ENCODE measurements at regions not wholly inside any gene's neighbourhood (a gene's known extent, or its start where the extent isn't known, plus 50 kb on each side); places are given as distances from the start of the nearest gene placed in this dataset.

DNA sequence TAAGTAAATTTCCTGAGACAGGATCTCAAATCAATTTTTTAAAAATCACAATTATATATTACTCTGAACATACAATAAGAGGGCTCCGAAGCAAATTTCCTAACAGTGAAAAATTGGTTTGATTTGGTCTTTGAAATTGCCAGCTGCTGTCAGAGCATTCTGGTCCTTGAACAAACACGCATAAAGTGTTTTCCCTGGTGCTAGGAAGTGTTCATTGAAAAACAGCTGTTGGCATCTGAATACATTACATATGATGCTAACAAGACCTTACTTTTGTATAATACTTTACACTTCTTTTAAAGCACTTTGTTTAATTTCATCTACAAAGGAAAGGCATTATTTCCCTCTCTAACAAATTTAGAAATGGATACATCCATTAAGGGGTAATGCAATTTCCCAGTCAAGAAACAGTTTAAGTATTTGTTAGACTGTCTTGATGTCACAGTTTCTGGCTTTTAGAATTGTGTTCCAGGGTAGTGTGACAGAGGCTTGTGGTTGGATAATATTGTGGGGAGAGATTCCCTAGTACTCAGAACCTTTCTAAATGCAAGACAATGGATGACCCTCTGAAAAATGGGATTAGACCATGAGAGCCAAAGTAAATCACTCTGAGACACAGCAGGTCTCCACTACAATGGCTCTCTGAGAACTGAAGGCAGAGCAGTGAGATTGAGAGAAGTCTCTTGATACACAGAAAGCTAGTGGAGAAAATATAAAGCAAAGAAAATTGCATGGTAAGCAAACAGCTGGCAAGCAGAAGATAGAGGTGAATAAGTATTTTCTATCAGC is 299.0 kb downstream of the TRIB2 start:
- no peaks in the 10 kb centered on the region for H3K79me2 ChIP-seq (ENCODE audit: control insufficient read depth, insufficient read depth, low read length)
- H2AFZ ChIP-seq (ENCODE audit: low read depth, low read length), result no peak overlapping the region
- H3K27ac ChIP-seq (ENCODE audit: extremely low read depth, low read depth, low read length), result no peak overlapping the region
- WGBS (ENCODE audit: insufficient coverage, low coverage, missing lambda C conversion rate), result 59% methylated on average over 2 of the region's 2 CpGs
- intact Hi-C loops (cut with micrococcal nuclease), result no loop called here
- ATAC-seq, result no peak
- TF ChIP-seq EWSR1 (IDR thresholded peaks at IDR 0.05; ENCODE audit: borderline replicate concordance, low read depth, partially characterized antibody) (no peak), ZNF316 (IDR thresholded peaks at IDR 0.05) (peak; percentile 58), C11orf30 (IDR thresholded peaks at IDR 0.05; ENCODE audit: low read depth) (0 out of 2 replicates have a peak, but pooled peaks have one; percentile 28)
- BruUV-seq (replicated peaks), result no TSS peak
- no peaks in the 10 kb centered on the region for H3K9me3 ChIP-seq (replicated peaks; ENCODE audit: control insufficient read depth, insufficient read depth, low read depth, low read length)
- H3K36me3 ChIP-seq (ENCODE audit: control insufficient read depth, insufficient read depth, low read length), result no peaks in the 10 kb centered on the region
- no peak overlapping the region for H3K4me3 ChIP-seq
- CTCF ChIA-PET (ENCODE audit: low intra/inter-chr PET ratio), result no interaction called here
- H4K20me1 ChIP-seq (replicated peaks; ENCODE audit: control insufficient read depth, insufficient read depth, low read length), result no peaks in the 10 kb centered on the region
- DNase-seq (ENCODE audit: extremely low read depth in 1 of 4, low spot score in 3 of 4), result no peak
- H3K4me1 ChIP-seq (replicated peaks in 1 of 2; ENCODE audit: control insufficient read depth in 2 of 2, insufficient read depth in 2 of 2, low read length in 2 of 2), result peaks cover 4 to 21% of the 10 kb centered on the region in 2 experiments; a peak in 4 of 5 replicates
- no peak for FAIRE-seq
- in situ Hi-C loops (cut with MboI), result loop anchor here (25.0 kb wide), 1 partner anchor 278 kb away; no protein-coding TSS in a partner anchor
- H3K4me2 ChIP-seq (ENCODE audit: insufficient read depth, low read length), result no peak overlapping the region
- POLR2A ChIA-PET, result interaction anchor here (0.7 kb wide), 1 partner anchor 239 kb away, joined by 3 read pairs; no protein-coding TSS in a partner anchor
- H3K9ac ChIP-seq (ENCODE audit: insufficient read depth in 1 of 2, low read depth in 2 of 2, low read length in 2 of 2), result no peak overlapping the region
- H3K9me1 ChIP-seq (ENCODE audit: control insufficient read depth, insufficient read depth, low read length), result no peaks in the 10 kb centered on the region
- 0 out of 5 replicates have a peak, but pooled peaks cover 0 to 3% of the 10 kb centered on the region in 2 experiments for H3K27me3 ChIP-seq (ENCODE audit: control insufficient read depth in 2 of 2, insufficient read depth in 2 of 2, low read length in 2 of 2)

GRCh38 chr2:13018490-13018889 is 301.8 kb downstream of the TRIB2 start:
- Histone ChIP-seq H3K4me2 (ENCODE audit: insufficient read depth, low read length) (peak overlapping the region; percentile 1; the same call in 1 of the 2 replicates), H3K4me3 (no peak overlapping the region), H3K36me3 (ENCODE audit: control insufficient read depth, insufficient read depth, low read length) (no peaks in the 10 kb centered on the region), H2AFZ (ENCODE audit: low read depth, low read length) (no peak overlapping the region), H3K4me1 (replicated peaks in 1 of 2; ENCODE audit: control insufficient read depth in 2 of 2, insufficient read depth in 2 of 2, low read length in 2 of 2) (peaks cover 4 to 25% of the 10 kb centered on the region in 2 experiments; a peak in 4 of 5 replicates), H4K20me1 (replicated peaks; ENCODE audit: control insufficient read depth, insufficient read depth, low read length) (no peaks in the 10 kb centered on the region), H3K9ac (ENCODE audit: insufficient read depth in 1 of 2, low read depth in 2 of 2, low read length in 2 of 2) (no peak overlapping the region), H3K27me3 (ENCODE audit: control insufficient read depth in 2 of 2, insufficient read depth in 2 of 2, low read length in 2 of 2) (0 out of 5 replicates have a peak, but pooled peaks cover 0 to under 1% of the 10 kb centered on the region in 2 experiments), H3K79me2 (ENCODE audit: control insufficient read depth, insufficient read depth, low read length) (no peaks in the 10 kb centered on the region), H3K9me3 (replicated peaks; ENCODE audit: control insufficient read depth, insufficient read depth, low read depth, low read length) (no peaks in the 10 kb centered on the region), H3K27ac (ENCODE audit: extremely low read depth, low read depth, low read length) (no peak overlapping the region), H3K9me1 (ENCODE audit: control insufficient read depth, insufficient read depth, low read length) (no peaks in the 10 kb centered on the region)
- FAIRE-seq (peak; percentile 19), DNase-seq (ENCODE audit: extremely low read depth in 1 of 4, low spot score in 3 of 4) (peak in 2 of 4 experiments; percentile 20 to 62), ATAC-seq (peak; percentile 85)
- POLR2A ChIA-PET, result interaction anchor here (0.5 to 1.6 kb wide), 3 partner anchors 10 to 1118 kb away, joined by 3 to 4 read pairs (median 4); no protein-coding TSS in a partner anchor
- in situ Hi-C loops (cut with MboI) (loop anchor here (25.0 kb wide), 1 partner anchor 281 kb away; no protein-coding TSS in a partner anchor), intact Hi-C loops (cut with micrococcal nuclease) (no loop called here)
- CTCF ChIA-PET (ENCODE audit: low intra/inter-chr PET ratio), result no interaction called here
- WGBS (ENCODE audit: insufficient coverage, low coverage, missing lambda C conversion rate), result 0% methylated on average over 2 of the region's 2 CpGs
- BruUV-seq (replicated peaks), result no TSS peak
- no peak for TF ChIP-seq FOXO4 (CRISPR knock-in tag; IDR thresholded peaks at IDR 0.05)
- no peak for TF ChIP-seq HCFC1 (IDR thresholded peaks at IDR 0.05; ENCODE audit: low read depth, low read length)
- TF ChIP-seq SMAD1 (IDR thresholded peaks at IDR 0.05; ENCODE audit: low read depth, low read length, partially characterized antibody), result no peak
- TF ChIP-seq ZNF518B (CRISPR knock-in tag; IDR thresholded peaks at IDR 0.05), result no peak
- TF ChIP-seq CBFB (CRISPR knock-in tag; IDR thresholded peaks at IDR 0.05), result no peak
- TF ChIP-seq TBP (optimal IDR thresholded peaks at IDR 0.05; ENCODE audit: low read depth, low read length), result no peak
